ENCODE measurements at regions not wholly inside any gene's neighbourhood (a gene's known extent, or its start where the extent isn't known, plus 50 kb on each side); places are given as distances from the start of the nearest gene placed in this dataset.

DNA sequence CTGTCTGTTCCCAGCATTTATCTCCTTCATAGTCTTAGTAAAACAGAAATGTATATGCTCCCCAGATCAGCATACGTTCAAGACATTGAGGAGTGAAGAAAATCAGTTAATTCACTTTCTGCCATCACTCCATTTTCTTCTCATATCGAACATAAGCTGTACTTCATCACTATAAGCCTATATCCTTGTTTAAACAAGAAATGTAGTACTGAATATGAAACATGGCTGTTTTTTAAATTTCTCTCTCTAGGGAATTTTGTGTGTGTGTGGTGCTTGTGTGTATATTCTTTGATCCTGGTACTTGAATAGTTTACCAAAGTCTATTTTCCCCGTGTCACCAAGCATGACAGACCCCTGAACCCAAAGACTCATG is 107.1 kb downstream of the HFE start:
- Histone ChIP-seq H3K9me2 (ENCODE audit: insufficient read depth) (no peaks in the 10 kb centered on the region), H3K27ac (peak overlapping the region; percentile 63), H3K4me1 (replicated peaks; ENCODE audit: insufficient read depth) (no peaks in the 10 kb centered on the region), H3K4me2 (peak overlapping the region; percentile 94), H2AFZ (no peak overlapping the region), H3F3A (ENCODE audit: insufficient read depth, low read depth) (peaks cover 27% of the 10 kb centered on the region; the same call in 1 of the 2 replicates), H3K4me3 (peak overlapping the region; percentile 77; the same call in 1 of the 2 replicates), H3K9me3 (ENCODE audit: insufficient read depth, low read depth) (no peaks in the 10 kb centered on the region), H3K79me2 (ENCODE audit: low read depth) (peaks cover 28% of the 10 kb centered on the region), H3K27me3 (ENCODE audit: insufficient read depth, low read depth) (no peaks in the 10 kb centered on the region), H4K20me1 (ENCODE audit: insufficient read depth) (no peaks in the 10 kb centered on the region), H3K36me3 (ENCODE audit: low read depth) (0 out of 2 replicates have a peak, but pooled peaks cover 4% of the 10 kb centered on the region)
- DNase-seq = no peak
- ChIA-PET POLR2A (ENCODE audit: unreplicated experiment) (interaction anchor here (0.6 to 0.9 kb wide), 2 partner anchors 15 to 34 kb away, joined by 3 to 9 read pairs; no protein-coding TSS in a partner anchor), CTCF (interaction anchor here (0.7 kb wide), 1 partner anchor 30 kb away, joined by 3 read pairs; no protein-coding TSS in a partner anchor)
- no TSS peak for BruUV-seq (replicated peaks)
- intact Hi-C loops (cut with micrococcal nuclease; ENCODE audit: unreplicated experiment) = loop anchor here (10.0 kb wide), 1 partner anchor 130 kb away; no protein-coding TSS in a partner anchor
- TF ChIP-seq, protein P1, sequence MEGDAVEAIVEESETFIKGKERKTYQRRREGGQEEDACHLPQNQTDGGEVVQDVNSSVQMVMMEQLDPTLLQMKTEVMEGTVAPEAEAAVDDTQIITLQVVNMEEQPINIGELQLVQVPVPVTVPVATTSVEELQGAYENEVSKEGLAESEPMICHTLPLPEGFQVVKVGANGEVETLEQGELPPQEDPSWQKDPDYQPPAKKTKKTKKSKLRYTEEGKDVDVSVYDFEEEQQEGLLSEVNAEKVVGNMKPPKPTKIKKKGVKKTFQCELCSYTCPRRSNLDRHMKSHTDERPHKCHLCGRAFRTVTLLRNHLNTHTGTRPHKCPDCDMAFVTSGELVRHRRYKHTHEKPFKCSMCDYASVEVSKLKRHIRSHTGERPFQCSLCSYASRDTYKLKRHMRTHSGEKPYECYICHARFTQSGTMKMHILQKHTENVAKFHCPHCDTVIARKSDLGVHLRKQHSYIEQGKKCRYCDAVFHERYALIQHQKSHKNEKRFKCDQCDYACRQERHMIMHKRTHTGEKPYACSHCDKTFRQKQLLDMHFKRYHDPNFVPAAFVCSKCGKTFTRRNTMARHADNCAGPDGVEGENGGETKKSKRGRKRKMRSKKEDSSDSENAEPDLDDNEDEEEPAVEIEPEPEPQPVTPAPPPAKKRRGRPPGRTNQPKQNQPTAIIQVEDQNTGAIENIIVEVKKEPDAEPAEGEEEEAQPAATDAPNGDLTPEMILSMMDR (conservative IDR thresholded peaks at IDR 0.05) = no peak
- no peak for TF ChIP-seq EZH2 (IDR thresholded peaks at IDR 0.05; ENCODE audit: low read depth)

DNA sequence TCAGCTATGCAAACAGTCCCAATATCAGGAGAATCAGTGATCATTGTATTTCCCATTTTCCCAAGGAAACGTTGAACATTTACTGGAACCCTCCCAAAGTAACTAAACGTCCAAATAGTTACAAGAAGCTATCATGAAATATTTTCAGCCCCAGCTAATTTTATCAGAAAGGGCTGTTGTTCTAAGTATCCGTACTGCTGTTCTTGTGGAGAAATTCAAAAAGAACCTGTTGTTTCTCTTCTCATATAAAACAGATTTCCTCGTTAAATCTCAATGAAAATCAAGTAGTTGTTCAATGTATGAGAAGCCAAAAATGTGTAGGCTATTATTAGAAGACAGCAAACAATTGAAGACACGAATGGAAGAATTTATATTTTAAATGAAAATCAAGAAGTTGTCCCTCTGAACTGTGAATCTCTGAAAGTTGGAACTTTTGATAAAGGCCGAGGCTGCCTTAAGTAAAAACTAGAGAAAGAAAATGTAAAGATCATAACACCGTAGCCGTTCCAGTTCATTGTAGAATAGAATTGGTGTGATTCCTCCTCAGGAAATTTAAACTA is 107.7 kb downstream of the HFE start:
- ChIA-PET CTCF (interaction anchor here (0.7 kb wide), 1 partner anchor 29 kb away, joined by 3 read pairs; no protein-coding TSS in a partner anchor), POLR2A (ENCODE audit: unreplicated experiment) (interaction anchor here (0.6 to 1.0 kb wide), 9 partner anchors 11 to 938 kb away, joined by 3 to 11 read pairs (median 5); a partner anchor contains a TSS)
- Histone ChIP-seq H3K9me2 (ENCODE audit: insufficient read depth) (no peaks in the 10 kb centered on the region), H4K20me1 (ENCODE audit: insufficient read depth) (no peaks in the 10 kb centered on the region), H2AFZ (no peak overlapping the region), H3K27me3 (ENCODE audit: insufficient read depth, low read depth) (no peaks in the 10 kb centered on the region), H3K9me3 (ENCODE audit: insufficient read depth, low read depth) (no peaks in the 10 kb centered on the region), H3K4me2 (peak overlapping the region; percentile 94), H3K27ac (peak overlapping the region; percentile 63), H3K36me3 (ENCODE audit: low read depth) (0 out of 2 replicates have a peak, but pooled peaks cover 4% of the 10 kb centered on the region), H3K4me1 (replicated peaks; ENCODE audit: insufficient read depth) (no peaks in the 10 kb centered on the region), H3F3A (ENCODE audit: insufficient read depth, low read depth) (peaks cover 28% of the 10 kb centered on the region), H3K4me3 (peak overlapping the region; percentile 77; the same call in 1 of the 2 replicates), H3K79me2 (ENCODE audit: low read depth) (peaks cover 28% of the 10 kb centered on the region)
- BruUV-seq (replicated peaks) = no TSS peak
- intact Hi-C loops (cut with micrococcal nuclease; ENCODE audit: unreplicated experiment) = loop anchor here (5.0 to 10.0 kb wide), 3 partner anchors 130 to 937 kb away; partner anchors contain the start of gene ABT1
- TF ChIP-seq EZH2 (IDR thresholded peaks at IDR 0.05; ENCODE audit: low read depth) = no peak
- TF ChIP-seq, protein P1 (conservative IDR thresholded peaks at IDR 0.05) = no peak
- DNase-seq = no peak

DNA sequence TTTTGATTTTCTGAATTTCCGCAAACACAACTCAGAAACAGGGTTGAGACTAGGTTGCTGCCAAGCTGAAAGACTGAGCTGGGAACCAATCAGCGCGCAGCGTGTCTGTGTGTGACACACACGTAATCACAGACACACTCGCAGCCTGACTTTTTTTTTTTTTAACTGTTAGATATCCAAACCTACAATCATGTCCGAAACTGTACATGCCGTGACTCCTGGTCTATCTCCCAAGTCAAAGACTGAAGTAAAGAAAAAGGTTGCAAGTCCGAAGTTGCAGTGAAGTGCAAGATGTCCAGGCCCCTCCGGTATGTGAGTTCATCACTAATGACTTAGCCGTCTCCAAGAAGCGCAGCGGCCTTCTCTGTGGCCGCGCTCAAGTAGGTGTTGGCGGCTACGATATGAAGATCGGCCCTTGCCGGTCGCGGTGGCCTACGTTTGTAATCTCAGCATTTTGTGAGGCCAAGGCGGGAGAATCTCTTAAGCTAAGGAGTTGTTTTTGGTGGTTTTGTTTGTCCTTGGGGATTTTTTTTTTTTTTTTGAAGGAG is 108.2 kb downstream of the HFE start:
- 0 out of 2 replicates have a peak, but pooled peaks cover 4% of the 10 kb centered on the region for H3K36me3 ChIP-seq (ENCODE audit: low read depth)
- H3K9me2 ChIP-seq (ENCODE audit: insufficient read depth) = no peaks in the 10 kb centered on the region
- H3K27me3 ChIP-seq (ENCODE audit: insufficient read depth, low read depth) = no peaks in the 10 kb centered on the region
- H3K4me1 ChIP-seq (replicated peaks; ENCODE audit: insufficient read depth) = peaks cover 3% of the 10 kb centered on the region; the same call in 1 of the 2 replicates
- H3K79me2 ChIP-seq (ENCODE audit: low read depth) = peaks cover 28% of the 10 kb centered on the region
- CTCF ChIA-PET = no interaction called here
- H3K4me2 ChIP-seq = peak overlapping the region; percentile 94
- POLR2A ChIA-PET (ENCODE audit: unreplicated experiment) = interaction anchor here (0.5 to 1.0 kb wide), 11 partner anchors 11 to 937 kb away, joined by 3 to 11 read pairs (median 5); a partner anchor contains a TSS
- intact Hi-C loops (cut with micrococcal nuclease; ENCODE audit: unreplicated experiment) = loop anchor here (5.0 to 10.0 kb wide), 3 partner anchors 131 to 937 kb away; partner anchors contain the start of gene ABT1
- peak; percentile 66 to 67 for DNase-seq
- no peak overlapping the region for H2AFZ ChIP-seq
- H3F3A ChIP-seq (ENCODE audit: insufficient read depth, low read depth) = peaks cover 34% of the 10 kb centered on the region
- peak overlapping the region; percentile 77 for H3K4me3 ChIP-seq
- no peak for TF ChIP-seq EZH2 (IDR thresholded peaks at IDR 0.05; ENCODE audit: low read depth)
- TF ChIP-seq, protein P1 (conservative IDR thresholded peaks at IDR 0.05) = no peak
- H4K20me1 ChIP-seq (ENCODE audit: insufficient read depth) = no peaks in the 10 kb centered on the region
- H3K27ac ChIP-seq = peak overlapping the region; percentile 63; the same call in 1 of the 2 replicates
- no TSS peak for BruUV-seq (replicated peaks)
- no peaks in the 10 kb centered on the region for H3K9me3 ChIP-seq (ENCODE audit: insufficient read depth, low read depth)
